ENCODE measurements at regions not wholly inside any gene's neighbourhood (a gene's known extent, or its start where the extent isn't known, plus 50 kb on each side); places are given as distances from the start of the nearest gene placed in this dataset.

DNA sequence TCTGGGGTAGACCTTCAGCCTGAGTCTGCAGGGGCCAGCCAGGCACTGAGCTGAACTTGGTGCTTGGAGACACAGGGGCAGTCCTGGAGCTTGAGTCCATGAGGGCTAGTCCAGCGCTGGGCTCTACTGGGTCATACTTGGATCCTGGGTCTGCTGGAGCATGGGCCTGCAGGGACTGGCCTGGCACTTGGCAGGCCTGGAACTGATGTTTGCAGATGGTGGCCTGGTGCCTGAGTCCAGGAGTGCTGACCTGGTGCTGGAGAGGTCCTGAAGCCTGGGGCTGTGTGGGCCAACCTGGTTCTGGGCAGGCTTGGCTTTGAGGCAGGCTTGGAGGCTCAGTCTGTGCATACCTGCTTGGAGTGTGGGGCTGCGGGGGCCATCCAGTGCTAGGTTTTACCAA lies 143.4 kb upstream of the DSCAM start:
- no peak for DNase-seq

DNA sequence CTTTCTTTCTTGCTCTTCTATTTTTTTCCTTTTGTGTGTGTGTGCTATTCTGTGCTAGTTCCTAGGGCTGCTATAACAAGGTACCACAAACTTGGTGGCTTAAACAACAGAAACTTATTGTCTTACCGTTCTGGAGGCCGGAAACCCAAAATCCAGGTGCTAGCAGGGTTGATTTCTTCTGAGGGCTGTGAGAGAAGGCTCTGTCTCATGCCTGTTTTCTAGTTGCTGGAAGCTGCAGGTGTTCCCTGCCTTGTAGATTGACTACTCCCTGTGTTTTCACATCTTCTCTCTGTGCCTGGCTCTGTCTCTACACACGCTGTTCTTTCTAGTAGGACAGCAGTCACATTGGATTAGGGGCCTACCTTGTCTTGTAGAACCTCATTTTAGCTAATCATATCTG lies 150.9 kb upstream of the DSCAM start:
- DNase-seq: no peak

DNA sequence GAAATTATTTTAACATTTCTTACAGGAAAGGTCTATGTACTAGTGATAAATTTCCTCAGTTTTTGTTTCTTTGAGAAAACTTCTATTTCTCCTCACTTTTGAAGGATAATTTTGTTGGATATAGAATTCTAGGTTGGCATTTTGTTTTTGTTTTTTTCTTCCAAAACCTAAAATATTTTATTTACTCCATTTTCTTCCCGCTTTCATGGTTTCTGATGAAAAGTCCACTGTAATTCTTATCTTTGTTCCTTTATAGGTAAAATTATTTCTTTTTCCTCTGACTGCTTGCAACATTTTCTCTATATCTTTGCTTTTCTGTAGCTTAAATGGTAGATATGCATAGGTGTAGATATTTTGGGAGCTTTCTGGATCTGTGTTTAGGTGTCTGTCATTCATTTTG lies 153.9 kb upstream of the DSCAM start:
- no peak for DNase-seq

DNA sequence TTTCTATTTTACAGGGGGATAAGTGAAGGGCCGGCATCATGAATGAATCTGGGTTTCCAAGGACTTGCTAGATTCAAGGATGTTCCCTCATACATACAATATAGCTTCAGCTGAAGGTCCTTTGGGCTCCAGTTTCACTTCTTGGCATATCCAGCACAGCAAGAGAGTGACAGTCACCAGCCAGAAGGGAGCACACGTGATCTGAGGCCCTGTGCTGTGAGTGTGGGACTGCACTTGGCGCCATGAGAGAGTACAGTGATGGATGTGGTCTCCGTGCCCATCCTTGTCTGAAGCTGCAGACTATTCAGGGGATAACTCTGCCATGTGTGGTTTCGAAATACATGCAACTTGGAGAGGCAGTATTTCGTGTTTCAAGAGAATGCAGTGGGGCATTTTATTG lies 159.7 kb upstream of the DSCAM start:
- DNase-seq: no peak

DNA sequence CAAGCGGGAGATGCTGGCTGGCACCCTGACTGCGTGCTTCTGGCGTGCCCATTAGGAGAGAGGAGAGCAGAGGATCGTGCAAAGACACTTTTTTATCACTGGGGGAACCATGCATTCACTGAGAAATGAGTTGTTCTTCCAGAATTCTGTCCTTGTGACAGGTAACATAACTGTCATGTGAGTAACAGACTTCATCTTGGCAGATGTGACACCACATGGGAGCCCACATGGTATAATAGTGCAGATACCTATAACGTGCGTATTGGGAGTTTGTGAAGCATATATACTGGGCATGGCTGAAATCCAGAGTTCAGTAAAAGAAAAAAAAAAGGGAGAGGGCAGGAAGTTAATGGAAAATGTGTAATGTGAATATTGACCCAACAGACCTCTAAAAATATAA lies 159.6 kb upstream of the BACE2 start:
- no peak for DNase-seq

DNA sequence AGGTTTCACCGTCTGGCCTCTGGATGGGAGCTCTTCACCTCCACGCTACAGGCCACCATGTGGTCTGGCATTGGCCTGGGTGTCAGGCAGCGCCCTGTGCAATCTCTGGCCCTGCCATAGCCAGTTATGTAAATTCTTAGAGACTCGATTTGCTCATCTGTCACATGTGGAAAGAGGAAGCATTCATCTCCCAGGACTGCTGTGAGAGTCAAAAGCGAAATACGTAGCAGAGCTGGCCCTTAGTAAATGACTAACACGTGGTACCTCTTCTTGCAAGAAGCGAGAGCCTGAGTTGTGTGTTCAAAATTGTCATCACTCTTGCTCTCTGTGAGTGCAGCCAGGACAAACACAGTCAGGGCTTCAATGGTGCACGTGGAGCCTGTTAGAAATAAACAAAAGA lies 159.0 kb upstream of the BACE2 start:
- no peak for DNase-seq

DNA sequence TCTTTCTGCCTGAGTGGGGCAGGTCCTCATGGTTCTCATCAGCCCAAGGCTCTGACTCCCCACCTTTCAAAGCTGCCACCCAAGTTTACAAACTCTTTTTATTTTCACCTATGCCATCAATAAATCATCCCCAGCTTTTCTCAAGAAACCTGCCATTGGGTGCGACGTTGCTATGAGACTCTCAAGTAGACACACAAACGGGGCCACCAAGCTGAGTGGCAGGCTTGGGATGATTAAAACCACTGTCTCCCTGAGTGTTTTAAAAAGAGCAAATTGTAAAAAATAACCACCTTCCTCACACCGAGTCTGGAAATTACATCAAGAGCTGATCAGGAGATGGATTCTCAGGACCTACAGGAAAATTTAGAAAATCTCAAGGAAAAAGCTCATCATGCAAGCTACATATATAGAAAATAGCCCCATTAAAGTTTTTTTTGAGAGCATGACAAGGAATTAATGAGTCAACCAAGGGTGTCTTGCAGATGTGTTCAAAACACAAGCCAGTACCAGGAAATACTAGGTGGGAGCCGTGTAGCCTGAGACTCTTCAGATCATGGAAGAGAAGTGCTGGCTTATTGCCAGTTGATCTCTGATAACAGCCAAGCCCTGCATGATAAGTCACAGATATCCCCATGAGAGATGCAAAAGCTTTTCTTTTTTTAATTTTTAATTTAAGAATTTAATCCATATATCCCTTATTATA lies 158.4 kb upstream of the BACE2 start:
- DNase-seq: no peak

DNA sequence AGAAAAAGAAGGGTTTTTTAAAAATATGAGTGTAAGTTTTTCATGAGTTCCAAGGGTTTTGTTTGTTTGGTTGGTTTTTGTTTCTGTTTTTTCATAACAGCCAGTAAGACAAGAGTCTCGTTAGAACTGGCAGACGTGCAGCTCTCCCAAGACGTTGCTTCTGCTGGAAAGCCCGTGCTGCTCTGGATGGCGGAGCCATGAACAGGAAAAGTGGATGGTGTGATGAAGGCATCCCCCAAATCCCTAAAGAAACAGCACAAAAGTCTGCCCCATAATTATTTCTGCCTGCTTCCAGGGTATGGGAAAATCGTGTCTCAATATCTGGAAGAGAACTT lies 157.9 kb upstream of the BACE2 start:
- no peak for DNase-seq

DNA sequence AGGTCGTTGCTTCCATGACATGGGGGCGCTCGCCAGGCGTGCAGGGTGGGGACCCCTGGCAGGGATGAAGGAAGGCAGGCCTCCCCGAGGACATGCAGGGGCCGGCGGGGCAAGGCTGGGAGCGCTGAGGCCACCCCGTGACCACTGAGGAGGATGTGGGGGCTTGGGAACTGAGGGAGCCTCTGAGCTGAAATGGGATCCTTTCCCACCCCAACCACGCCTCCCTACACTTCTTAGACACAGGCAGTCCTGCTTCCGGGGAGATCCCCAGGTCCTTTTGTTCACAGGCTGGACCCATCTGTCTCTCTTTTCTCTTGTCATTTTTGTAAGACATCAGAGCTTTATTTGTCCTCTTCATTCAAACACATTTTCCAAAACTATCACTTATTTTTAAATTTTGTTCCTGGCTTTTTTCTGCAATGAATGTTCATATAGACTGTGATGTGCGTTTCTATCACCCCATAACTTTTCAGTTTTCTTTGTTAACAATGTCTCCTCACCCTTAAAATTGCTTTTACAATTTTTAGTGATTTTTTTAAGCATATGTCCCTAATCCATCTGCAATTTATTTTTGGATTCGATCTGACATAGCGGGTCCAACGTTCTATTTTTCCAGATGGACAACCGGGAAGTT lies 156.7 kb upstream of the BACE2 start:
- no peak for DNase-seq

DNA sequence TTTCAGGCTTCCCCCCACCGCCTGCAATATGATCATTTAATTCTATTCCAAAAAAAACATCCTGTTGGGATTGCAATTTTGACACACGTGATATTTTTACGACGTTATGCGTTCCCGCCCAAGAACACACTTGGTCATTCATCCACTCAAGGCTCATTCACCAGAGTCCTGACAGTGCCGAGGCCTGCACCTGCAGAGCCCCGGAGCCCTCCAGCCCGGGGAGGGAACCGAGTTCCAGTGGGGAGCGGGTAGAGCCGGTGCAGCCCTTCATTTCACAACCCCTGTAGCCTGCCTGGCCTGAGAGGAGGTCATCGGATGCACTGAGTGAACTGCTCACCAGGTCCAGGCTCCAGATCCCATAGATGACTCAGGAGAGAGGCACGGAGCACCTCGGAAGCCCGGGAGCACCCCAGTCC lies 156.0 kb upstream of the BACE2 start:
- DNase-seq: no peak

DNA sequence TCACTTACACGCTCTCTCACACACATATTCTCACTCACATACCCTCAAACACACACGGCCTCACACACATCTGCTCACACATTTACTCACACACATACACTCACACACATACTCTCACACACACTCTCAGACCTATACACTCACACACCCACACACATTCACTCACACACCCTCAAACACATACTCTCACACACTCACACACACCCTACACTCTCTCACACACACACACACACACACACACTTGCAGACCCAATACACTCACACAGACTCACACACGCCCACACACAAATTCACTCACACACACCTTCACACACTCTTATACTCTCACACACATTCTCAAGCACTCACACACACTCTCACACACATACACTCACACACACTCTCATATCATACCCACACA lies 155.5 kb upstream of the BACE2 start:
- DNase-seq: no peak

DNA sequence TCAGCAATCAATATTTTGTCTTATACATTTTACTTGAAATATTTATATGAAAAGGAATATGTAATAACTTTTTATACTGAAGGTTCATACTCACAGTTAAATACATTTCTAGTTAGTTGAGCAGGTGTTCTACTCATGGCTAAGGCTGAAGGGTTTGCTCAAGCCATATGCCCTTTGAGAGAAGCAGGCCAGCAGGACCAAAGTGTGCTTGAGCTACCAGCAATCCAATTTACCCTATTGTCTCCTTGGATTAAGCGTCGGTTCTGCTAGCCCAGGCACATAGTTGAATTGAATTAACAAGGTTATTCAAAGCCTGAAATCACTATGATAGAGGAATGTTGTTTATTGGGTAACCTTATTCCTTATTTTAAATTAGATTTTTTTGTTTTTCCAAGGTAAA lies 151.5 kb upstream of the BACE2 start:
- DNase-seq: no peak

DNA sequence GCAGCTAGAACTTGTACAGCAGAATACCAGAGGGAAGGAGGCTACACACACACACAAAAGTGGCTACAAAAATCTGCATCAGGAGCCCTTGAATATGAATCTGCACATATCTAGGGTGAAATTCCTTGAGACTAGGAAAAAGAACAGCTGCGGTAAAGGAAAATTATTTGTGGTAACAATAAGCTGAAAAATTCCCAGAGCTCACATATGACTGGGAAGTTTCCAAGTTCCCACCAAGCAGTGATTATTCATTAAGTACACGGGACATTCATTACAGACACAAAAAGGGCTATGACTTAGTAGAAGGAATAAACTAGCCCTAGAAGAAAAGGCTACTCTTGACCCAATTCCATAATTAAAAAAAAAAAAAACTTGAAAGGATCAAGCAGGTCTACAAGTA lies 149.5 kb upstream of the BACE2 start:
- no peak for DNase-seq

DNA sequence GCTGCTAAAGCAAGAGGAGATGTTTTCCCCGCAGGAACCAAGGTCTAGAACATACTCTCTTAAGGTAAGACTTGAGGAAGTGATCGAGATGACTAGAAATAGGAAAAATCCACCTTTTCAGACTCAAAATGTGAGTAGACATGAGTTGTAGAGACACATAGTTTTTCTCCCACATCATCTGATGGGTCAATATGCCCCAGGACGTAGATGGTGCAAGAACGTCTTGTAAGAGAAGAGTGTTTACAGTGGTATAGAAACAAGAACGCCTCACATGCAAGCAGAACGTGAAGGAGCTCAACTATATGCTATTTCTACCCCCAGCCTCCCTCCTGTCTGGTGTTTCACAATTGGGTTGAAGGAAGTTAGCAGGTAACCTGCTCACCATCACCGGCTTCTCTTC lies 144.0 kb upstream of the BACE2 start:
- DNase-seq: no peak

DNA sequence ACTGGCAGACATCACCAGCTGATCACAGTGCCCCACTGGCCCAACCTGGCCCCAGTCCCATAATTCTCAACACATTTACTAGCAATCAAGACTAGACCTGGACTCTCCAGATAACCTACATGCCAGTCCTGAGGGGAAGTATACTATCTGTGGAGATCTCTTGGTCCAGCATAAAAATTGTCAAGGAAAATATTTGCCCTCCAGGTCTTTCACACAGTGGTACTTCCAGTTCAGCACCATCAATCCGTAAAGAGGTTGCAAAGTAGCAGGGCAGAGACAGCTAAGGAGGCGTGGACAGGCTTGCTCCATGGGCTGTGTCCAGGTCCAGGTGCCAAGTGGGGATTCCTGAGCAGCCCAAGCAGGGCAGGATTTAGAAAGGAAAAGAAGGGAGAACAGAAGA lies 143.6 kb upstream of the BACE2 start:
- no peak for DNase-seq

DNA sequence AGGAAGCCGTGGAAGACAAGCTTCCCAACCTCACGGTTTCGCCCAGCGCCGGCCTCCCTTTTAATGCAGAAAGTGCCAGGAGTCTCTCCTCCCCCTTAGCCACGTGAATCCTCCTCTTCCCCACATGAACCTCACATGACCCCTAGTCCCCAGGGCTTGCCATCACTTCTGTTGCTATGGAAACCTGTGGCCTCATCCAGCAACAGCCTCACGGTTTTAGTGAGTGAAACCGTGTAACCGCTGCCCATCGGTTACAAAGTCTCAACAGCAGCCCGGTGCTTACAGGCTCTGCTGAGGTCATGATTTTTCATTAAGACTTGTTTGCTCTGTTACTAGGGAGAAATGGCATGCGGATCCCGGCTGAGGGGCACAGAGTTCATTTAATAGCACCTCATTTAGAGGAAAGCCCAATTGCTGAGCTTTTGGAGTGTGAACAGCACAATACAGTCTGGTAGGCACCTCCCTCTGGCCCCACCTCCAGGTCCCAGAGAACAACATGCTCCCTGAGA lies 143.2 kb upstream of the BACE2 start:
- no peak for DNase-seq

DNA sequence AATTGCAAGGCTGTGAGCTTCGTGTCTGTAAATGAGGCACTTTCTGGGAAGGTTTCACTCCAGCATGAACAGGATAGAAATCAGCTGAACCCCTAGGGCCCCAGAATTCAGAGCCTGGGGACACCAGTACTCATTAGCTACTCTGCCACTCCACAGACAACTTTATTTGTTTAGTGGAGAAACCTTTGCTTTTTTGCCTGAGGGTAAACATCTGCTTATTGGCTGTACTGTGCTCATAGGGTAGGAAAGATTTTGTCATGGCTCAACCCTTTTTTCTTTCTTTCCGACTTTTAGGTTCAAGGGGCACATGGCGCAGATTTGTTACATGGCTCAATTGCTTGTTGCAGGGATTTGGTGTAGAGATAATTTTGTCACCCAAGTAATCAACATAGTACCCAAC lies 138.4 kb upstream of the BACE2 start:
- DNase-seq: no peak

DNA sequence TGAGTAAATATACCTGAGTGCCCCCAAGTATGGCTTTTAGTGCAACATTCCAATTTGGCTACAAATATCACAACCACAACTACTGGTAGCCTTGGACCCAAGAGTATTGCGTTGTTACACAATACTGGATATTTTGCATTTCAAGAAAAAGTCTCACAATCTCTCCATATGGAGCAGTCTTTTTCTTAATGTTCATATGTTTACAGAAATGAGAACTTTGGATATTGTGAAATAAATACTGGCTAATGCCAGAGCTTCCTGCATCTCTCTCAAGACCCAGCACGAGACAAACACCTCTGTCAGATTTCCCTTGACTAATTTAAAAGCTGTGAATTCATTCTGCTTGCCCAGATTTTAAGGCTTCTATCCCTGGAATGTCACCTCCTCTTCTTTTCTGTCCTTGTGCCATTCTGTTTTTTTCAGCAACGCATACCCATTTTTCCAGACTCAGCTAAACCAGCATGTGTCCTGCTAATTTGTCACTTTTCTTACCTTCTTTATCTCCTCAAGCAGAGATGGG lies 136.2 kb upstream of the BACE2 start:
- no peak for DNase-seq

DNA sequence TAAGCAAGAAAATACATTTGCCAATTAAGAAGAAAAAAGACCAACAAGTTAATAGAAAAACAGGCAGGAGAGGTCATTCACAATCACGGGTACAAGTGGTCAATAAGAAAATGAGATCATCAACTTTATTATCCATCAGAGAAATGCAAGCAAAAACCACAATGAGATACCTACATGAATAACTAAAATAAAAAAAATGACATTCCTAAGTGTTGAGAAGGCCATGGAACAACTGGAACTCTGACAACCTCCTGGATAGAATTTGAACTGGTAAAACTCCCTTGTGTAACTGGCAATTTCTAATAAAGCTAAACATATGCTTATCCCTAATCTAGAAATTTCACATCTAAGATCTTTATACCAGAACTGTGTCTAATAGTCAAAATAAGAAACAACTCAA lies 135.4 kb upstream of the BACE2 start:
- DNase-seq: no peak

DNA sequence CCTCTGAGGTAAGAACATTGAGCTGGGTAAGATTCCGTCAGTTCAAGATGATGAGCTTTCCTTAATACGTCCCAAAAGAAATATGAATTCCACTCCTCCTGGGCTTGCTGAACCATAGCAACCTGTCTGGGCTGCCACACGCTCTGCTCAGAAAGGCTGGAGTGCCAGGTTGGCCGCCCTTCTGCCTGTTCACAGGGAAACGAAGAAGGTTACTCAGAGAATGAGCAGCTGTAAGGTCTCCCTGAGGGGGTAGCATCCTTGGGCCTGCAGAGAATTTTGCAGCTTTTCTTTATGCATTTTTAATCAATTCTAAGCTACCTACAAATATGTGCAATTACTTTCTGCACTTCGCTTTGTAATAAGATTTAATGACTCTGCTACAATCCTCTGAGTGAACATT lies 130.7 kb upstream of the BACE2 start:
- no peak for DNase-seq

DNA sequence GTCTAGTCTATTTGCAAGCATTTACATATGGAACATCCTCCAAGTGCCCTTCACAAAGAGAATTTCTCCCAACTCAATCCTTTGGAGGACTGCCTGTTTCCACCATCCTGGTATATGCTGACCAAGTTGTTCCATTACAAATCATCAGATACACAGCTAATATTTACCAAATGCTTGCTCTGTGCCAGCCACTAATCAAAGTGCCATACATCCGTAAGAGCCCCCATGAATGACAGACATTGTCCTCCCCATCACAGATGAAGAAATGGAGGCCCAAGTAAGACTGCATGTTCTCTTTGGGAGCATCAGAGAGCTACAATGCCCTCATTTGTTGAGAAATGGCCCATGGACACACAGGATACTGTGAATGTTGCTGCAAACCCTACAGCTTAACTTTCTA lies 130.0 kb upstream of the BACE2 start:
- DNase-seq: no peak

DNA sequence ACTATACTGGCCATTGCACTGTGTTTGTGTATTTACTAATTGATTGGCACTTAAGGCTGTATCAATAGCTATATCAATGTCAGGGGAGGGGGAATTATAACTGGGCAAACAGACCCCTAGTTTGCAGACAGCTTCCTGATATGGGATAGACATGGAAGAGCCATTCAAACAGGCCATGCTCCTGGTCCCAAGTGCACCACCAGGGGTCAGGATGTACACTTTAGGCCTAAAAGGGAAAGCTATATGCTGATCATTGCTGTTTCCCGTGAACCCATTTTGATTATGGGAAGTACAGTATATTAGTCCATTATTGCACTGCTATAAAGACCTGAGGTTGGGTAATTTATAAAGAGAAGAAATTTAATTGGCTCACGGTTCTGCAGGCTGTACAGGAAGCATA lies 124.9 kb upstream of the BACE2 start:
- no peak for DNase-seq

DNA sequence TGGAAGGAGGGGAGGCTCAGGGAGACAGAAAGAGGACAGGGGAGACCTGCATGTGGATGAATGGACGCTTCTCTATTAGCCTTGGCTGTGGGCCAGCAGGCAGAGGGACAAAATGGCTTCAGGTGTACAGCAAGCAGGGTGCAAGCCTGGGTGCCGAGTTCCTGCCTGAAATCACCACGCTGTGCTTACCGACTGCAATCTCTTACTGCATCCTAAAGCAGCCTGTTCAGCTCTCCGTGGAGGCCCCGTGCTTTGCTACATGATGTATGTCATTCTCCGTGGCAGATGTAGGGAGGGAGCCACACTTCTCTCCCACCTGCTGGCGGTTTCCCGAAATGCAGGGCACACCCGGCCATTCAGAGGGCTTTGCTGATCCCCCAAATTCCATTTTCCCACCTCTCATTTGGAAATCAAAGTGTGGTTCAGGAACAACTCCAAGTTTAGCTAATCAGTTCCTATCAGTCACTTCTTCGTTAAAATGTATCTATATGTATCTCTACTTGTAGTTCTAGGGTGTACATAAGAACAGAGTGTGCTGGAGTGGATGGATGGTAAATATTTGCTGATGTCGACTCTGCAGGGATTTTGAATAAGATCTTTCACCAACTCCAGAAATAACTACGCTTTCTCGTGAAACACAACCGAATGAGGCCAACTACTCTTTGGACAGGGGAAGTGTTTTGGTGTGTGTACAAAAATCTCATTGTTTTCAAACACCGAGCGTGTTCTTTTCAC lies 122.3 kb upstream of the BACE2 start:
- DNase-seq: no peak

DNA sequence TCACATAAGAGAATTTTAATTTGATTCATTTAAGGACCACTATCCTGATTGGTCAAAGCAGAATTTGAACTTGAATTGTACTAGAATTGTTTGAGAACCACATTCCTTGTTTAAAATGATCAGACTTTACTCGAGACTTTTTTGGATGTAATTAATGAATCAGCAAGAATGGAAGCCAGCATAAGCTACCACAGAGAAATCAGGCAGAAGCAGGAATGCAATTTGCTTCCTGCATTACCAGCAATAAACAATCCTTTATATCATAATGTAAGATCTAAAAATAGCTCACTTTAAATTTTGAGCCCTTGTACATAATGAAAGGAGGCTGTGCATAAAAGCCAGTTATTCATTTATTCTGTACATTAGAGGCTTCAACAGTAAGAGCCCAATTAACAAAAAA lies 119.8 kb upstream of the BACE2 start:
- no peak for DNase-seq
